KMS-11 (cell line): ENCODE measurements at regions not wholly inside any gene's neighbourhood (a gene's known extent, or its start where the extent isn't known, plus 50 kb on each side); places are given as distances from the start of the nearest gene placed in this dataset.

ENCODE experiments used
- H2AFZ ChIP-seq: fragments of 200-600 bp; sonication (generic); 2 replicates; pipeline ENCODE4 v1.6.1; 2016; ENCODE audit warnings: antibody characterized with exemption, mixed run types, low read depth
- H3K27ac ChIP-seq: fragments of 200-600 bp; sonication (generic); 2 replicates; pipeline ENCODE4 v1.6.1; 2016; ENCODE audit warnings: mild to moderate bottlenecking, mixed run types
- H3K27me3 ChIP-seq: fragments of 200-600 bp; sonication (generic); 2 replicates; pipeline ENCODE4 v1.6.1; 2017; ENCODE audit warnings: mild to moderate bottlenecking, low read depth, mixed run types, moderate library complexity; ENCODE audit not compliant: insufficient read depth
- H3K36me3 ChIP-seq: fragments of 200-600 bp; sonication (generic); 2 replicates; pipeline ENCODE4 v1.6.1; 2017; ENCODE audit warnings: mild to moderate bottlenecking, mixed run types; ENCODE audit not compliant: insufficient read depth
- H3K4me1 ChIP-seq: fragments of 200-600 bp; sonication (generic); 2 replicates; pipeline ENCODE4 v1.6.1; 2016; ENCODE audit warnings: mild to moderate bottlenecking, low read depth, mixed run types; ENCODE audit not compliant: poor library complexity, severe bottlenecking
- H3K4me2 ChIP-seq: fragments of 200-600 bp; sonication (generic); 2 replicates; pipeline ENCODE4 v1.7.0; 2016; ENCODE audit warnings: mild to moderate bottlenecking, mixed run types
- H3K4me3 ChIP-seq: fragments of 200-600 bp; sonication (generic); IDR thresholded peaks from 2 replicates; pipeline ENCODE4 v1.6.1; 2017; ENCODE audit warnings: low read depth, low read length, mixed read lengths; ENCODE audit not compliant: insufficient read depth
- H3K79me2 ChIP-seq: fragments of 200-600 bp; sonication (generic); 2 replicates; pipeline ENCODE4 v1.6.1; 2016; ENCODE audit warnings: low read depth, mixed run types; ENCODE audit not compliant: insufficient read depth
- H3K9ac ChIP-seq: fragments of 200-600 bp; sonication (generic); 2 replicates; pipeline ENCODE4 v1.6.1; 2016; ENCODE audit warnings: mild to moderate bottlenecking, mixed run types
- H4K20me1 ChIP-seq: fragments of 200-600 bp; sonication (generic); 2 replicates; pipeline ENCODE4 v1.6.1; 2016; ENCODE audit warnings: mild to moderate bottlenecking, mixed run types; ENCODE audit not compliant: insufficient read depth
- CTCF ChIP-seq: fragments of 200-600 bp; sonication (generic); conservative IDR thresholded peaks from 2 replicates; pipeline ENCODE4 v1.6.1; 2017; ENCODE audit warnings: low read depth, mild to moderate bottlenecking, antibody characterized with exemption, low read length, moderate library complexity, mixed read lengths

GRCh38 chr13:54165581-54166215, 1137.1 kb downstream of the OLFM4 start:
- Histone ChIP-seq H3K4me3 (no peak overlapping the region), H3K4me2 (no peak overlapping the region), H3K27ac (no peak overlapping the region), H3K9ac (no peak overlapping the region), H3K27me3 (no peaks in the 10 kb centered on the region), H3K4me1 (no peaks in the 10 kb centered on the region), H2AFZ (no peak overlapping the region), H3K79me2 (no peaks in the 10 kb centered on the region), H3K36me3 (no peaks in the 10 kb centered on the region), H4K20me1 (no peaks in the 10 kb centered on the region)
- no peak for TF ChIP-seq CTCF

- Histone ChIP-seq H3K27ac (no peak overlapping the region), H3K4me2 (no peak overlapping the region), H4K20me1 (no peaks in the 10 kb centered on the region), H3K4me1 (no peaks in the 10 kb centered on the region), H3K36me3 (no peaks in the 10 kb centered on the region), H3K27me3 (no peaks in the 10 kb centered on the region), H3K4me3 (no peak overlapping the region), H3K79me2 (no peaks in the 10 kb centered on the region), H3K9ac (no peak overlapping the region), H2AFZ (no peak overlapping the region)
- TF ChIP-seq CTCF = no peak
Measured at GRCh38 chr13:54173996-54174395, 1145.4 kb downstream of the OLFM4 start.

GRCh38 chr13:54175466-54175865, 1146.9 kb downstream of the OLFM4 start:
- Histone ChIP-seq H3K27ac (no peak overlapping the region), H3K4me3 (no peak overlapping the region), H4K20me1 (no peaks in the 10 kb centered on the region), H3K79me2 (no peaks in the 10 kb centered on the region), H2AFZ (no peak overlapping the region), H3K27me3 (no peaks in the 10 kb centered on the region), H3K4me1 (no peaks in the 10 kb centered on the region), H3K4me2 (no peak overlapping the region), H3K36me3 (no peaks in the 10 kb centered on the region), H3K9ac (no peak overlapping the region)
- no peak for TF ChIP-seq CTCF

- Histone ChIP-seq H4K20me1 (no peaks in the 10 kb centered on the region), H3K4me1 (no peaks in the 10 kb centered on the region), H3K27me3 (no peaks in the 10 kb centered on the region), H3K36me3 (no peaks in the 10 kb centered on the region), H3K4me2 (no peak overlapping the region), H3K27ac (no peak overlapping the region), H3K79me2 (no peaks in the 10 kb centered on the region), H3K9ac (no peak overlapping the region), H2AFZ (no peak overlapping the region), H3K4me3 (no peak overlapping the region)
- TF ChIP-seq CTCF = no peak
Measured at GRCh38 chr13:54177466-54177865, 1148.9 kb downstream of the OLFM4 start.
